ENCODE measurements at regions not wholly inside any gene's neighbourhood (a gene's known extent, or its start where the extent isn't known, plus 50 kb on each side); places are given as distances from the start of the nearest gene placed in this dataset.

- Mint-ChIP-seq H3K36me3 (ENCODE audit: low read depth) (no peaks in the 10 kb centered on the region), H3K27me3 (ENCODE audit: insufficient read depth) (no peaks in the 10 kb centered on the region), H3K27ac (no peak overlapping the region), H3K4me3 (no peak overlapping the region), H3K4me1 (ENCODE audit: low read depth) (no peaks in the 10 kb centered on the region), H3K9me3 (no peaks in the 10 kb centered on the region)
- intact Hi-C loops (cut with micrococcal nuclease): loop anchor here (1.0 kb wide), 2 partner anchors 1172 to 1198 kb away; no protein-coding TSS in a partner anchor
- DNase-seq (ENCODE audit: low spot score): no peak
Observed at GRCh38 chr7:47089461-47089860, 492.4 kb downstream of the TNS3 start.

- intact Hi-C loops (cut with micrococcal nuclease): loop anchor here (1.0 kb wide), 2 partner anchors 1172 to 1198 kb away; no protein-coding TSS in a partner anchor
Observed at GRCh38 chr7:47089068-47089417, 492.9 kb downstream of the TNS3 start.

GRCh38 chr7:47088329-47089067 lies 493.4 kb downstream of the TNS3 start:
- Mint-ChIP-seq H3K4me1 (ENCODE audit: low read depth) (no peaks in the 10 kb centered on the region), H3K4me3 (no peak overlapping the region), H3K27ac (no peak overlapping the region), H3K36me3 (ENCODE audit: low read depth) (no peaks in the 10 kb centered on the region), H3K27me3 (ENCODE audit: insufficient read depth) (no peaks in the 10 kb centered on the region), H3K9me3 (no peaks in the 10 kb centered on the region)
- intact Hi-C loops (cut with micrococcal nuclease): loop anchor here (1.0 kb wide), 2 partner anchors 1171 to 1197 kb away; no protein-coding TSS in a partner anchor
- no peak for DNase-seq (ENCODE audit: low spot score)

More at GRCh38 chr7:47089068-47089417, 492.9 kb downstream of the TNS3 start:
- Mint-ChIP-seq H3K27me3 (ENCODE audit: insufficient read depth) (no peaks in the 10 kb centered on the region), H3K9me3 (no peaks in the 10 kb centered on the region), H3K4me1 (ENCODE audit: low read depth) (no peaks in the 10 kb centered on the region), H3K36me3 (ENCODE audit: low read depth) (no peaks in the 10 kb centered on the region), H3K27ac (no peak overlapping the region), H3K4me3 (no peak overlapping the region)
- DNase-seq (ENCODE audit: low spot score): no peak

GRCh38 chr7:47087866-47088265 lies 494.0 kb downstream of the TNS3 start:
- Mint-ChIP-seq H3K4me3 (no peak overlapping the region), H3K9me3 (no peaks in the 10 kb centered on the region), H3K27ac (no peak overlapping the region), H3K4me1 (ENCODE audit: low read depth) (no peaks in the 10 kb centered on the region), H3K36me3 (ENCODE audit: low read depth) (no peaks in the 10 kb centered on the region), H3K27me3 (ENCODE audit: insufficient read depth) (no peaks in the 10 kb centered on the region)
- intact Hi-C loops (cut with micrococcal nuclease): no loop called here
- no peak for DNase-seq (ENCODE audit: low spot score)

- intact Hi-C loops (cut with micrococcal nuclease): no loop called here
- no peaks in the 10 kb centered on the region for H3K9me3 Mint-ChIP-seq
- no peaks in the 10 kb centered on the region for H3K27me3 Mint-ChIP-seq (ENCODE audit: insufficient read depth)
Observed at GRCh38 chr7:47085491-47086275, 496.2 kb downstream of the TNS3 start.

GRCh38 chr7:47083476-47084250 lies 498.2 kb downstream of the TNS3 start:
- no peaks in the 10 kb centered on the region for H3K36me3 Mint-ChIP-seq (ENCODE audit: low read depth)
- H3K4me1 Mint-ChIP-seq (ENCODE audit: low read depth): no peaks in the 10 kb centered on the region
- no peak for DNase-seq (ENCODE audit: low spot score)
- no peak overlapping the region for H3K27ac Mint-ChIP-seq
- no peak overlapping the region for H3K4me3 Mint-ChIP-seq
- no peaks in the 10 kb centered on the region for H3K9me3 Mint-ChIP-seq
- no peaks in the 10 kb centered on the region for H3K27me3 Mint-ChIP-seq (ENCODE audit: insufficient read depth)
- intact Hi-C loops (cut with micrococcal nuclease): no loop called here

More at GRCh38 chr7:47085491-47086275, 496.2 kb downstream of the TNS3 start:
- Mint-ChIP-seq H3K4me1 (ENCODE audit: low read depth) (no peaks in the 10 kb centered on the region), H3K27ac (no peak overlapping the region), H3K36me3 (ENCODE audit: low read depth) (no peaks in the 10 kb centered on the region), H3K4me3 (no peak overlapping the region)
- no peak for DNase-seq (ENCODE audit: low spot score)

- H3K27ac Mint-ChIP-seq: no peak overlapping the region
- H3K4me1 Mint-ChIP-seq (ENCODE audit: low read depth): no peaks in the 10 kb centered on the region
- H3K27me3 Mint-ChIP-seq (ENCODE audit: insufficient read depth): no peaks in the 10 kb centered on the region
- intact Hi-C loops (cut with micrococcal nuclease): no loop called here
- no peak overlapping the region for H3K4me3 Mint-ChIP-seq
- H3K36me3 Mint-ChIP-seq (ENCODE audit: low read depth): no peaks in the 10 kb centered on the region
- H3K9me3 Mint-ChIP-seq: no peaks in the 10 kb centered on the region
- no peak for DNase-seq (ENCODE audit: low spot score)
Observed at GRCh38 chr7:47080816-47081215, 501.1 kb downstream of the TNS3 start.

- Mint-ChIP-seq H3K4me3 (no peak overlapping the region), H3K4me1 (ENCODE audit: low read depth) (no peaks in the 10 kb centered on the region), H3K36me3 (ENCODE audit: low read depth) (no peaks in the 10 kb centered on the region), H3K27ac (no peak overlapping the region), H3K9me3 (no peaks in the 10 kb centered on the region), H3K27me3 (ENCODE audit: insufficient read depth) (no peaks in the 10 kb centered on the region)
- DNase-seq (ENCODE audit: low spot score): no peak
- intact Hi-C loops (cut with micrococcal nuclease): no loop called here
Observed at GRCh38 chr7:47078241-47078640, 503.7 kb downstream of the TNS3 start.

GRCh38 chr7:47074702-47075153 lies 507.2 kb downstream of the TNS3 start:
- H3K27me3 Mint-ChIP-seq (ENCODE audit: insufficient read depth): peaks cover 2% of the 10 kb centered on the region
- H3K27ac Mint-ChIP-seq: no peak overlapping the region
- DNase-seq (ENCODE audit: low spot score): no peak
- H3K9me3 Mint-ChIP-seq: no peaks in the 10 kb centered on the region
- intact Hi-C loops (cut with micrococcal nuclease): no loop called here
- H3K4me1 Mint-ChIP-seq (ENCODE audit: low read depth): no peaks in the 10 kb centered on the region
- H3K36me3 Mint-ChIP-seq (ENCODE audit: low read depth): no peaks in the 10 kb centered on the region
- H3K4me3 Mint-ChIP-seq: no peak overlapping the region

- Mint-ChIP-seq H3K9me3 (no peaks in the 10 kb centered on the region), H3K4me1 (ENCODE audit: low read depth) (no peaks in the 10 kb centered on the region), H3K4me3 (no peak overlapping the region), H3K36me3 (ENCODE audit: low read depth) (no peaks in the 10 kb centered on the region), H3K27me3 (ENCODE audit: insufficient read depth) (peaks cover 2% of the 10 kb centered on the region), H3K27ac (no peak overlapping the region)
- DNase-seq (ENCODE audit: low spot score): no peak
- intact Hi-C loops (cut with micrococcal nuclease): no loop called here
Observed at GRCh38 chr7:47073284-47073683, 508.6 kb downstream of the TNS3 start.

- Mint-ChIP-seq H3K4me3 (no peak overlapping the region), H3K9me3 (no peaks in the 10 kb centered on the region), H3K27ac (no peak overlapping the region), H3K36me3 (ENCODE audit: low read depth) (no peaks in the 10 kb centered on the region), H3K27me3 (ENCODE audit: insufficient read depth) (peaks cover 2% of the 10 kb centered on the region), H3K4me1 (ENCODE audit: low read depth) (no peaks in the 10 kb centered on the region)
- no peak for DNase-seq (ENCODE audit: low spot score)
- intact Hi-C loops (cut with micrococcal nuclease): no loop called here
Observed at GRCh38 chr7:47071866-47072265, 510.0 kb downstream of the TNS3 start.

GRCh38 chr7:47069385-47070076 lies 512.4 kb downstream of the TNS3 start:
- no peak for DNase-seq (ENCODE audit: low spot score)
- no peaks in the 10 kb centered on the region for H3K9me3 Mint-ChIP-seq
- H3K4me1 Mint-ChIP-seq (ENCODE audit: low read depth): no peaks in the 10 kb centered on the region
- H3K36me3 Mint-ChIP-seq (ENCODE audit: low read depth): no peaks in the 10 kb centered on the region
- H3K4me3 Mint-ChIP-seq: no peak overlapping the region
- intact Hi-C loops (cut with micrococcal nuclease): no loop called here
- peaks cover 2% of the 10 kb centered on the region for H3K27me3 Mint-ChIP-seq (ENCODE audit: insufficient read depth)
- no peak overlapping the region for H3K27ac Mint-ChIP-seq
